ENCODE measurements at regions not wholly inside any gene's neighbourhood (a gene's known extent, or its start where the extent isn't known, plus 50 kb on each side); places are given as distances from the start of the nearest gene placed in this dataset.

DNA sequence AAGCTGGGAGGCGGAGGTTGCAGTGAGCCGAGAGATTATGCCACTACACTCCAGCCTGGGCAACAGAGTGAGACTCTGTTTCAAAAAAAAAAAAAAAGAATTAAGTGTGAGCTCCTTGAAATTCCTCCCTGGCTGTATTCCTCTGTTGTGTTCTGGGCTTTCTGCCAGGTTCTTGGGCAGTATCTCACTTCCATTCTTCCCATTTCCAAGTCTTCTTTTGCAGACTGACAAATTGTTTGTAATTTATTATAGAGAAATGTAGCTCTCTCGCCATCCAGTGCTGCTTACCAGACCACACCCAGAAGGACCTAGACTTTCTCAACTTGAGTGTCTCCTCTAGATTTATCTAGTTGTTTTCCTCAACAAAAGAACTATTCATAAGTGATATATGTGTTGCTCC lies 105.0 kb upstream of the ADGRL2 start:
- no peak for DNase-seq

GRCh38 chr1:81693316-81693715 lies 107.4 kb upstream of the ADGRL2 start:
- DNase-seq: no peak

DNA sequence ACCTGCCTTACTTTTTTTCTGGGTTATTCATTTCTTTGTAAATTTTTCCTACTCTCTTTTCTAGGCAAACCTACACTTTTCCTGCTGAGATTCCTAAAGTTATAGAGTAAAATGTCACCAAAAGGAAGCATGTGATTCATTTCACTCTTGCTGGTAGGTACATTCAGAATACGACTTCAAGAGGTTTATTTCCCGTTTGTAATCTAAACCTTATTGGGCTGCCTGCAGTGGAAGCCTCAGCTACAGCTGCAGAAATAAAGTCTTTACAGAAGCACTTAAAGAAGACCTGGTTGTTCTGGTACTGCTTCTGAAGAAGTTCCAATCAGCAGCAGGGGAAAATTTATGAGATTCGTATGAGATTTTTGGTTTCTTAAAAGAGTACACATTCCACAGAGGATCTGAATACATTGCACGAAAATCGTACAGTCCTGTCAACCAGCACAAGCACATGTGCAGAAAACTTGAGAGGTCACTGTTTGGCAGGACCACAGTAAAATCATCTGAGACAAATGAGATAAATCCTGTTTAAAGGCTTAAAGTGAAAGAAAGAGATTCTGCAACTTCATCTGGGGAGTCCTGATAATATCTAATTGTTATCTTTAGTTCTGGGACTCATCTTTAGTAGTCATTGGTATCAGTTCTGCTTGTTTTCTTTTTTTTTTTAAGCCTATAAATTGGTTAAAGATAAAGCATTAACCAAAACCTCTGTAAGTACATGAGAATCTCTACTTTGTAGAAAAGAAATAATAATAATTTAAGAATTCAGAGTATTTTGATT lies 109.9 kb upstream of the ADGRL2 start:
- no peak for DNase-seq

- DNase-seq: no peak
Observed at GRCh38 chr1:81689531-81689941, 111.2 kb upstream of the ADGRL2 start.

DNA sequence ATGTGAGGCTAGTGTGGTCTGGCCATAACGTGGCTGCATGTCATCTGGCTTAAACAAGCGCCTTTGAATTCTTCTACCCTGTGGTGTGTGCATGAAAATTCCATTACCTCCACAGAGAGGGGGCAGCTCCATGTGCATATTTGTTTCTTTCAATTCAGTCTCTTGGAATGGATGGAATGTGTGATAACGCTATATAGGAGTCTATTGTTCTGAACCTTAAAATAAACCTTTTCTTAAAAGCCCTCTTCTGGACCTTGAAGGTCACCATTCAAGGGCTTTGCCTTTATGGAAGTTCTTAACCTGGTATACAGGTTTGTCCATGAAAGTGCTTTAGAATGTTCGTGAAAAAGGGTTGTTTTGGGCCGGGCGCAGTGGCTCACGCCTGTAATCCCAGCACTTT lies 118.2 kb upstream of the ADGRL2 start:
- no peak for DNase-seq

GRCh38 chr1:81681601-81682266 lies 119.0 kb upstream of the ADGRL2 start:
- DNase-seq: no peak

- no peak for DNase-seq
Observed at GRCh38 chr1:81681114-81681513, 119.6 kb upstream of the ADGRL2 start.

DNA sequence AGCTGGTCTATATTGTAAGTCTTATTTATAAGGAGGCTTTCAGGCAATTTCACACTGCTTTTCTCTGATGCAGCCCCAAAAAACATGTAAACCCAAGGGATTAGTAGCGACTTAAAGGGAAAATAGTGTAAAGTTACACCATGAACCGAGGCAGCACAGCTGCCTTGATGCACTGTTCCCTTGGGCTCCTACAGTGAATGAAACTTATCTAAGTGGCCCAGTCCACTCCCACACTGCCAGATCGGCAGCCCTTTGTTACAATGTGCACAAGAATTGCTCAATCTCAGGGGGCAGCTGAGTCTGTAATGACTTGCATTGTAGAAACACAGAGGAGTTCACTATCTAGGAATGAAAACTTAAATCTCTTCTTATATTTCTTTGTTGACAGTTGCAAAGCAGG lies 120.8 kb upstream of the ADGRL2 start:
- no peak for DNase-seq

GRCh38 chr1:81678779-81679178 lies 122.0 kb upstream of the ADGRL2 start:
- no peak for DNase-seq

DNA sequence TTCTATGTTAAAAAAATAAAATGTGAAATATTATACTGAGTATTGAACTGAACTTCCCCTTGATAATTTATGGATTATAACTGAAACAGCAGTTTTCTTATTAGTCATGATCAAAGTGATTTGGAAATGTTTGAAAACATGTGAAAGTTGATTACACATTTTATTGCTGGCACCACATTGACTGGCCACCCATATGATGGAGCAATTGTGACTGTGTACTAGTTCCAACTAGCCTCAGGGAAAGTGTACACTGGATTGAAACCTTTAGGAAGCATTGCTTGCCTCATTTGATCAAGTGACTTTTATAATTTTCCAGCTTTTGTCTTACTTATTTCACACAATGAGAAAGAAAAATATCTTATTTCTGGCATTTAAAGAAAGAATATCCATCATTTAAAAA lies 128.0 kb upstream of the ADGRL2 start:
- no peak for DNase-seq

GRCh38 chr1:81671038-81671437 lies 129.7 kb upstream of the ADGRL2 start:
- DNase-seq: no peak

DNA sequence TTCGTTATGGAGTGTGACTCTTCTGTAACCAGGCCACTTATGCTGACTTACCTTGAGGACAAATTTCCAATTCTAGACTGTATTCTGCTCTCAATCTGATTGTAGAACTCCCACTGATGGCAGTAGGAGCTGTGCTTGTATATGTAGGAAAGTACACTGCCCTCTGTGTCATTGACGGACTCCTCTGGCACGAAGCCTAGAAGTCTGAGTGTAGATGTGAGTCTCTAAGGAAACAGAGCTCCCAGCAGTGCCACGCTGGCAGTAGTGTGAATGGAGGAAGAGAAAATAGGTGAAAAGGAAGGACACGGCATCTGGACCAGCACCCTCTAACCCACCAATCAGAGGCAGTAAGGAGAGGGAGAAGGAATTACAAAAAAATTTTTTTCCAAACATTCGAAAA lies 130.4 kb upstream of the ADGRL2 start:
- no peak for DNase-seq

DNA sequence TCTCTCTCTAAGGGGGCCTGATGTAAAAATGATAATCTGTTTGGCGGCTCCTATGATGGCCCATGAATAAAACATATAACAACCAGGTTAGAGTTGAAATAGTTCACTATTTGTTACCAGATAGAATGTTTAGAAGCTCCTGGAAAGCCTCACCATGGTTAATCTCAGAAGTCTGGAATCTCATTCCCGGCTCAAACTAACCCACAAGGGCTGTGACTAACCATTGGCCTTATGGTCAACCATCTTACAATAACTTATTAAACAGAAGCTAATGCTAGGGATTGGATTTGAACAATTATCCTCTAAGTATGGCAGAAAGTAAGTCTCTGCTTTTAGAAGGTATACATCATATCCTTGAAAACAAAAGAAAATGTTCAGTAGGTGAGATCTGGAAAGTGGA lies 134.1 kb upstream of the ADGRL2 start:
- no peak for DNase-seq

GRCh38 chr1:81664341-81664740 lies 136.4 kb upstream of the ADGRL2 start:
- no peak for DNase-seq

GRCh38 chr1:81662913-81663526 lies 137.7 kb upstream of the ADGRL2 start:
- DNase-seq: no peak

DNA sequence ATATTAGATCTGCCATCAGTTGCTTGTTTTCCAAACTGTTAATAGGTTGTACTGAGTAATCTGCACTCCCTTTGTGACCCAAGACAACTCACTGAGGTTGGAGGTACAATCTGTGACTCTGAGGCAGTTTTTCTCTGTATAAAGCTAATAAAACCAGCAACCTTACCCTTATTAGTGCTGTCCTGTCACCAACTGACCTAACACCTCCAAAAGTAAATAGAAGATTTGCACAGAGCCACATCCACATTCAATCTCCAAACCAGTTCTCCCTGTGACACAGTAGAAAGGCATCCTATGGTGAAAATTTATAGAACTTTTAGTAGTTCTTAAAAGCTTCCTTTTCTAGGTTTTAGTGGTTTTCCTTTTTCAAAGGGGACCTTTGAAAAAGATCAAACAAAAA lies 140.4 kb upstream of the ADGRL2 start:
- DNase-seq: no peak

DNA sequence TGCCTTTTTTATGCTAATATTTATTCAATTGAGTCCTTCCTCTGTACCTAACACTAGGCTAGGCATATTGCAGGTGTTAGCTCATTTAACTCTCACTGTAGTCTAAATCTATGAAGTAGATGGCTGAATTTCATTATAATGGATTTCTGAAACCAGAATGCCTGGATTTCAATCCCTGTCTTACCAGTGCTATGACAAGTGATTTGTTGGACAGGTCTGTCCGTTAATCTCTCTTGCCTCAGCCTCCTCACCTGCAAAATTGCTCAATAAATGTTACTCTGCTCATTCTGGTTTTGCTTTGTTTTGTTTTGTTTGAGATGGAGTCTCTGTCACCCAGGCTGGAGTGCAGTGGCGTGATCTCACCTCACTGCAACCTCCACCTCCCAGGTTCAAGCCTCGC lies 146.1 kb upstream of the ADGRL2 start:
- no peak for DNase-seq

DNA sequence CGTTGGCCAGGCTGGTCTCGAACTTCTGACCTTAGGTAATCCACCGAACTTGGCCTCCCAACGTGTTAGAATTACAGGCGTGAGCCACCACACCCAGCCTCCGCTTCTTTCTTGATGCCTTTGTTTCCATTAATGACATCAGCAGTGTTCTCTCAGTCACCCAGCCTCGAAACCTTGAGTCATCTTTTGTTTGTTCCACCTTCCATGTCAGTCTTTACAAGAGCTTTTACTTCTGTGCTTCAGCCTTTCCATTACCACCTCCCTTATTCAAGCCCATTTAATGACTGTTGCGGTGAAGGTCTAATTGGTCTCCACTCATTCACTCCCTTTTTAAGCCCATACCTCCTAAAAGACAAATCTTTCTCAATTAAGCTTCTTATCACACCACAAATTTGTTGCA lies 146.6 kb upstream of the ADGRL2 start:
- no peak for DNase-seq

GRCh38 chr1:81650776-81651175 lies 150.0 kb upstream of the ADGRL2 start:
- DNase-seq: no peak

DNA sequence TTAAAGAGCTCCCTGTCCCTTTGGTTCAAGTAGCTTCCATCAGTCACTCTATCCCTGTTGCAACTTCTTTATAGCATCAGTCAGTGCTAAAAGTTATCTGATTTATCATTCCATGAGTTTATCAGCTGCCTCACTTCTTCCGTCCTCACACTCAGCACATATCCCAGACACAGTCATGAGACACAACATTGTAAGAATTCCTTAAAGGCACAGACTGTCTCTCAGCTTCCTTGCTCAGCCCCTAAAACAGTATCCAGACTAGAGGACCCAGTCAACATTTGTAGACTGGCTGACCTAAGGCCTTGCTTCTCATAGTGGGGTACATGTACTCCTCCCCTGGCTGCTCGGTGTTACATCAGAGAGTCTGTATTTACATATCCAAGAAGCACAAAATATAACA lies 164.9 kb upstream of the ADGRL2 start:
- no peak for DNase-seq

DNA sequence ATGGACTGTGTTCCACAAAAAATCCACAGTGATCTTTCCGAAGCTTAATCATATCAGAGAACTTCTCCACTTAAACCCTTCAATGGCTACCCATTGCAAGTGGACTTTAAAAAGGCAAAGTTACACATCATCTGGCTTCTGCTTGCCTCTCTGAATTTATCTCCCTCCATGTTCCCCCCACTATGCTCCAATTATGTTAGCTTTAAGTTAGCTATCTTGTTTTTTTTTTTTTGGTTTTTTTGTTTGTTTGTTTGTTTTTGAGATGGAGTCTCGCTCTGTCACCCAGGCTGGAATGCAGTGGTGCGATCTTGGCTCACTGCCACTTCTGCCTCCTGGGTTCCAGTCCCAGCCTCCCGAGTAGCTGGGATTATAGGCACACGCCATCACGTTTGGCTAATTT lies 166.4 kb upstream of the ADGRL2 start:
- DNase-seq: no peak

DNA sequence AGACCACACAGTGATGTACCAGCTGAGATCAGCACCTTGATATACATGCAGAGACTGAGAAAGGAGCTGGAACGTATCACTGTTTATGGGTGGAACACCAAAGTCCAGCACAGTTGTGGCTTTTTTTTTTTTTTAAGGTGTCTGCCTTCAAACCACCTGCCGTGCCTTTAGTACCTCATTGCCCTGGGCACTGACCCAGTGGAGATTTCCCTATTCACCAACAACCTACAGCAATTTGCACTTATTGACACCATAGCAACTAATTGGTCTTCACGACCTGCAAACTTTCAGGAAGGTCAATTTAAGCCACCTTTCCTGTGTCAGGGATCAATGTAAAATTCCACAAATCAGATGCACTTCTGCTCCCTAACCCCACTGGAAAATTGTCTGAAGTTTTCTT lies 181.6 kb upstream of the ADGRL2 start:
- DNase-seq: no peak

DNA sequence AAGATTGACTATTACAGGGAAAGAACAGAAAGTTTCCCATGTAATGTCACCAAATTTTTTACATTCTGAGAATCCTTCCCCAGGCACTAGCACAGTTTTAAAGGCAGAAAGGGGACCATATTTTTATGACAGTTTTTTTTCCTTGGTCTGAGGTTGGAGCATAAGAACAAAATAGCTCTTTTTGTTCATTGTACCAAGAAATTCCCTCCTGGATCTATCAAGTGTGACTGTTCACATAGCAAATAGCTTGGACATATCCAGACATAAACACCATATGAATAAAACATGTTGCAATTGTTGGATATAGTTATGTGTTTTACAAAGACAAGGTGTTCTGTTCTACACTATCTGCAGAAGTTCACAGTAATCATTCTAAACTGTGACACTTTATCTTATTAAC lies 182.4 kb upstream of the ADGRL2 start:
- no peak for DNase-seq

DNA sequence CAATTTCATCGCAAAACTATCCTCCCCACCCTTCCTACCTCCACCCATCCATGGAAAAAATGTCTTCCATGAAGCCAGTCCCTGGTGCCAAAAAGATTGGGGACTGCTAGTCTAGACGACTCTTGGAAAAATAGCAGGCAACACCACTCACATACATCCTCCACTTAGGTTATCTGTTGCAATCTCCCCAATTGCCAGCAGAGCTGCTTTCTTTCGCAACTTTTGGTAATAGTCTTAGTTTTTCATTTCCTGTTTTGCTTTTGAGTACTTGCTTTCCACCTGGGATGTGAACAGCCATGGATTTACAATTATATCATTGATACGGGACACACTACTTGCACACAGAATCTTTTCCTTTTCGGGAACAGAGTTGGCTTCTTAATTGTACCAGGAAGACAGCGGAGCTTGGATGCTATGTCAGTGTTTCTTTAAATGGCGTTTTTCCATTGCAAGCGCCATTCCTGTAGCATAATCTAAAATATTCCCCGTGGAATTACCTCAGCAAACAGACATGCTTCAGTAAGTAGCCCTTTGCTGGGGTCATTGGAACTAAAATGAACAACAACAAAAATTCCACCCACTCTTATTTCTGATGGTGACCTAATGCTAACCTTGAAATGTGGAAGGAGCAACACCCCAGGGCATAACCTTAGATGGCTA lies 183.3 kb upstream of the ADGRL2 start:
- no peak for DNase-seq

Measured in NK-92 treated with Interleukin-12 subunit alpha and Interleukin-12 subunit beta, amount 100 ng/mL, for 24 hours (cell line).